Omental fat pad (tissue), 3 donors: ENCODE measurements at regions not wholly inside any gene's neighbourhood (a gene's known extent, or its start where the extent isn't known, plus 50 kb on each side); places are given as distances from the start of the nearest gene placed in this dataset.
"Not testable (repeated sequence)": the region's sequence is repeated elsewhere in the genome, so short reads cannot be mapped to it uniquely, and the experiment has no call there.

Experiments used
- ATAC-seq: fragments of 150-250 bp; one replicate; pipeline ENCODE4 v1.9.1; 2016; ENCODE audit warnings: mild to moderate bottlenecking, moderate library complexity; ENCODE audit not compliant: low FRiP score
- DNase-seq: peaks from one replicate; pipeline ENCODE4 v3.0.0-alpha.2; 2019; ENCODE audit warnings: low spot score
- CTCF ChIP-seq, 3 donors: fragments of 450-650 bp; IDR thresholded peaks; one replicate each; pipeline ENCODE4 v1.5.1; 2016 to 2017; ENCODE audit warnings: antibody characterized with exemption in 3 of 3, mild to moderate bottlenecking in 3 of 3, moderate library complexity in 2 of 3

- no peak for ATAC-seq
- no peak for DNase-seq
- TF ChIP-seq CTCF (IDR thresholded peaks at IDR 0.05) = no peak
Measured at GRCh38 chr3:87555290-87555689, 278.9 kb upstream of the POU1F1 start.

GRCh38 chr3:87553058-87553457, 276.7 kb upstream of the POU1F1 start:
- no peak for ATAC-seq
- TF ChIP-seq CTCF (IDR thresholded peaks at IDR 0.05) = no peak
- no peak for DNase-seq

GRCh38 chr3:87550892-87551291, 274.5 kb upstream of the POU1F1 start:
- ATAC-seq (no peak), DNase-seq (no peak)
- TF ChIP-seq CTCF (IDR thresholded peaks at IDR 0.05) = no peak

GRCh38 chr3:87549208-87549607, 272.8 kb upstream of the POU1F1 start:
- TF ChIP-seq CTCF (IDR thresholded peaks at IDR 0.05) = no peak
- no peak for DNase-seq
- no peak for ATAC-seq

- ATAC-seq (no peak), DNase-seq (no peak)
- no peak for TF ChIP-seq CTCF (IDR thresholded peaks at IDR 0.05)
Measured at GRCh38 chr3:87548271-87548670, 271.9 kb upstream of the POU1F1 start.

GRCh38 chr3:87546216-87546615, 269.8 kb upstream of the POU1F1 start:
- DNase-seq (no peak), ATAC-seq (no peak)
- TF ChIP-seq CTCF (IDR thresholded peaks at IDR 0.05) = no peak

GRCh38 chr3:87543408-87543807, 267.0 kb upstream of the POU1F1 start:
- ATAC-seq, DNase-seq: not testable (repeated sequence)

- no peak for TF ChIP-seq CTCF (IDR thresholded peaks at IDR 0.05)
- ATAC-seq = no peak
- DNase-seq = no peak
Measured at GRCh38 chr3:87541723-87542122, 265.3 kb upstream of the POU1F1 start.

- DNase-seq, ATAC-seq: not testable (repeated sequence)
Measured at GRCh38 chr3:87538722-87539121, 262.3 kb upstream of the POU1F1 start.
